ENCODE measurements at regions not wholly inside any gene's neighbourhood (a gene's known extent, or its start where the extent isn't known, plus 50 kb on each side); places are given as distances from the start of the nearest gene placed in this dataset.
"Not testable (repeated sequence)": the region's sequence is repeated elsewhere in the genome, so short reads cannot be mapped to it uniquely, and the experiment has no call there.

DNA sequence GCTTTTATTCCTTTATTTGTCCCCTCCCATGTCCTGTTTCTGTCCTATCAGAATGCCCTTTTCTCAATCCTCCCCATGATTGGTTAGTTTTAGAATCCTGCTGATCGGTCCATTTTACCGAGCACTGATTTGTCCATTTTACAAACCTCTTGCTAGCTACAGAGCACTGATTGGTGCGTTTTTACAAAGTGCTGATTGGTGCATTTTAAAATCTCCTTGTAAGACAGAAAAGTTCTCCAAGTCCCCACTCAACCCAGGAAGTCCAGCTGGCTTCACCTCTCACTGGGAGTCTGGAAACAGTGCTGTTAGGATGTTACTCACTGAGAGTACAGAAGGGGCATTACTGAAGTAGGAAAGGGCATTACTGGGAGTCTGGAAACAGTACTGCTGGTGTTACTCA lies 461.7 kb upstream of the CDH4 start:
- DNase-seq (ENCODE audit: low spot score) = not testable (repeated sequence)

DNA sequence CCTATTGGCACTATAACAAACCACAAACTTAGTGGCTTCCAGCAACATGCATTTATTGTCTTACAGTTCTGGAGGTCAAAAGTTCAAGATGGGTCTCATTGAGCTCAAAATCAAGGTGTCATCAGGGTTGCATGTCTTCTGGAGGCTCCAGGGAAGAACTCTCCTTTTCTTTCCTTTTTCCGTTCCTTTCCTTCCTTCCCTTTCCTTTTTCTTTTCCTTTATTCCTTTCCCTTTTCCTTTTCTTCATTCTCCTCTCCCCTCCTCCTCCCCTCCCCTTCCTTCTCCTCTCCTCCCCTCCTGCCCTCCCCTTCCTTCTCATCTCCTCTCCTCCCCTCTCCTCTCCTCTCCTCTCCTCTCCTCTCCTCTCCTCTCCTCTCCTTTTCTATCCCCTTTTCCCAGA lies 460.2 kb upstream of the CDH4 start:
- no peak for DNase-seq (ENCODE audit: low spot score)

- DNase-seq (ENCODE audit: low spot score) = no peak
Measured at GRCh38 chr20:60792941-60793340, 459.1 kb upstream of the CDH4 start.

DNA sequence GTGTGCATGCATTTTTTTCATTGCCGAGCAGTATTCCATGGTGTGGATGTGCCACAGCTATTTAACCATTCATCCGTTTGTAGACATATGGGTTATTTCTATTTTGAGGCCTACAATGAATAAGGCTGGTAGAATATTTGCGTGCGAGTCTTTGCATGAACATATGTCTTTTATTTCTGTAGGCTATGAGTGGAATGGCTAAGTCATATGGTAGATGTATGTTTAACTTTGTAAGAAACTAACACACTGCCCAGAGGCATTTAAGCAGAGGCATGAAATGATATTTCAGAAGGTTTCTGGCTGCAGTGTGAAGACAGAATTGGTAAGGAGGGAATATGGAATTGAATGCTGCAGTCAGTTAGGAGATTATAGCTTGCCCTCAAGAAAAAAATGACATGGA lies 457.4 kb upstream of the CDH4 start:
- no peak for DNase-seq (ENCODE audit: low spot score)

- no peak for DNase-seq (ENCODE audit: low spot score)
Measured at GRCh38 chr20:60795651-60796050, 456.4 kb upstream of the CDH4 start.

- DNase-seq (ENCODE audit: low spot score) = no peak
Measured at GRCh38 chr20:60800185-60800584, 451.9 kb upstream of the CDH4 start.

DNA sequence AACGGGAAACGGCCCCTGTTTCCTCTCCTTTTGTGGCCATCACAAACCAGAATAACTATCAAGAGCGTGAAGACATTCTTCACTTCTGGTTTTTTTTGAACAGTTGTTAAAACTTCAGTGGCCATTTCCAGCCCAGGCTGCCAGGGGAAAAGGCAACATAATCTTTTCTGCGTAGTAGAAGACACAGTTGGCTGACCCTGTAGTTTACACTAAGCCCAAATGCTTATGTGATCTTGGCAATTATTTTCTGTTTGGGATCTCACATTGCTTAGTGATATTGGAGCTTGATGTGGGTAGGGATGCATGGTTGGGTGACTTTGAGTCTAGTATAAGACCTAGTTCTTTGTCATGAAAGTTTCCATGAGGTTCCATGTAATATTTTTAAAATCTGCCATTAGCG lies 449.4 kb upstream of the CDH4 start:
- DNase-seq (ENCODE audit: low spot score) = no peak

DNA sequence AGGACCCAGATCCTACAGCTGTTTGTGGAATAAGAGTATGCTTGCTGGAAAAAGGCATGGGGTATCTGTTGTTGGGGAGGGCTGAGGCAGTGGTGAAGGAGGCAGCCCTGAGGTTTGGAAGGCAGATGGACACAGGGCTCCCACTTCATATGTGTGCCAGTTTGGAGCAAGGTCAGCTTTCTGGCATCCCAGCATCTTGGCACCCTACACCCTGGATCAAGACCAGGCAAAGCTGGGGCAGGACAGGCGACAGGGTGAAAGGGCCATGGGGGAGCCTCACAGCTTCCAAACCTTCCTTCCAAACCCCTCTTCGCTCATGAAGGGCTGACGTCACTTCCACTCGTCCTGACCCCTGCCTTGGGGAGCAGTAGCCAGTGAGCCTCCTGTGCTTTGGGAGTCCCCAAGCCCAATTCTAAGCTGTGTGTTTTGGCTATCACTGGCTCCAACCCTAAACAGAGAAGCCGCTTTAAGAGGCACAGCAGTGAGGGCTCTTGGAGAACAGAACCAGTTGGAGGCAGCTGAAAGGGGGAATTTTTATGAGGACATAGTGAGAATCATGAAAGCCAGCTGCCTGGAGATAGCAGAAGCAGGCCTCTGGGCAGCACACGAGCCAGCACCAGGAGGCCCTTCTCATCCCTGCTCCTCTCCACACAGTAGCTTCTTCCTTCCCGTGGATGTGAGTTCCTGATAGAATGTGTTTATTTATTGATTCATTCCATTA lies 448.6 kb upstream of the CDH4 start:
- DNase-seq (ENCODE audit: low spot score) = no peak

DNA sequence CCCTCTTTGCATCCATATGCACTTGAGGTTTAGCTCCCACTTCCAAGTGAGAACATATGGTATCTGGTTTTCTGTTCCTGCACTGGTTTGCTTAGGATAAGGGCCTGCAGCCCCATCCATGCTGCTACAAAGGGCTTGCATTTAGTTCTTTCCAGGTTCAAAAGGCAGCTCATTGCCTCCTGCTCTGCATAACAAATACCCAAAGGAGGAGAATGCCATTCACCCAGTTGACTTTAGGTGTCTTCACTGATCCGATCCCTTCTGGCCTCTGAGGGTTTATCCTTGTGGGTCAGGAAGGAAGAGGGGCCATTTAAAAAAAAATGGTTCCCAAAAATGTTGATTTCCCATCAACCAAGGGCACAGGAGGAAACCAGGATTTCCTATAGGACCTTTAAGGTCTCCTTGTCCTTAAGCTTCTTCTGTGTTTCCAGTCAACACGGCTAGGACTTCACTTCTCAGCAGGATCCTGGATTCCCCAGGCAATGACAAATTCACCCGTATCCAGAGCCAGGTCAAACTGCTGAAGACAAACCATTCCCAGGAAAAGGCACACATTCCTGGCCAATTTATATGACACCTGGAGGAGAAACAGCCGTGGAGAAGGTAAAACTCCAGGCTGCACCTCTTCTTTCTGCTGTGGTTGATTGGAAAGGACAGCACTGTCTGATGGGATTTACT lies 447.7 kb upstream of the CDH4 start:
- no peak for DNase-seq (ENCODE audit: low spot score)

- DNase-seq (ENCODE audit: low spot score) = no peak
Measured at GRCh38 chr20:60804918-60805630, 447.0 kb upstream of the CDH4 start.

- no peak for DNase-seq (ENCODE audit: low spot score)
Measured at GRCh38 chr20:60806354-60806753, 445.7 kb upstream of the CDH4 start.

DNA sequence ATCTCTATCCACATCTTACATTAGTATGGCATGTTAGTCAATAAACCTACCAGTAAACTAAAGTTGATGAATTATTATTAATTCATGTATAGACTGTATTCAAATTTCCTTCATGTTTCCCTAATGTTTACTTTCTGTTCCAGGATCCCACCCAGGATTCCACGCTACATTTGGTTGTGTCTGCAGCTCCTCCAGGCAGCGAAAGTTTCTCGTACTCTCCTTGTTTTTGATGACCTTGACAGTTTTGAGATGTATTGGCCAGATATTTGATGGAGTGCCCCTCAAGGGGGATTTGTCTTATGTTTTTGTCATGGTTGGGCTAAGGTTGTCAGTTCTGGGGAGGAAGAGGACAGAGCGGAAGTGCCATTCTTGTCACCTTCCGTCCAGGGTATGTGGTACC lies 445.2 kb upstream of the CDH4 start:
- DNase-seq (ENCODE audit: low spot score) = no peak

GRCh38 chr20:60808003-60808672 lies 443.9 kb upstream of the CDH4 start:
- no peak for DNase-seq (ENCODE audit: low spot score)

GRCh38 chr20:60808701-60809100 lies 443.4 kb upstream of the CDH4 start:
- no peak for DNase-seq (ENCODE audit: low spot score)

DNA sequence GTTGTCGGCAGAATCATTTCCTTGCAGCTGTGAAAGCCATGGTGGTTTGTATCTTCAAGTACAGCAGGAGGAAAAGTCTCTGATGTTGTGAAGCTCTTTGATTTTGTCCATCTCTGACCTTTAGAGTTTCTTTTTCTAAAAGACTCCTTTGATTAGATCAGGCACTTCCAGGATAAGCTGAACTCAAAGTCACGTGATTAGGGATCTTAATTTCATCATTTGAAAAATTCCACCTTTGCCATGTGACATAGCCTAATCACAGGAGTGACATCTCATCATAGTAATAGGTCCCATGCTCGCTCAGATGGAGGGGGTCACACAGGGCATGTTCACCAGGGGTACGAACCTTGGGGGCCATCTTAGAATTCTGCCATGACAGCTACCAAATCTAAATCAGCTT lies 441.5 kb upstream of the CDH4 start:
- no peak for DNase-seq (ENCODE audit: low spot score)

DNA sequence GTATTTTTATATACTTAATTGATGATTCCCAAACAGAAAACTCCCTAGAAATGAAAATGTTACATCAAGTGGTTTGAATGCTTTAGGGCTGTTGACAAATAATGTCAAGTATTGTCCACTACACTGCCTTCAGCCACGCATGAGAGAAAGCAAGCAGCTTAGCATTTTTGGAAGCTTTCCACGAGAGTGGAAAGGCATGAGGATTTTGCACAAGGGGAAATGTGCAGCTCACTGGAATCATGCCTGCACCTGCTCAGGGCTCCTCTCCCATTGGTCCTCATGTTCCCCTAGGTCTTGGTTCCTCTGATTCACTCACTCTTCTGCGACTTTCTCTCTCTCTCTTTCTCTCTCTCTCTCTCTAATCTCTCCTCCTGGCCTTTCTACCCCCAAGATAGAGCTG lies 439.5 kb upstream of the CDH4 start:
- no peak for DNase-seq (ENCODE audit: low spot score)

- DNase-seq (ENCODE audit: low spot score) = no peak
Measured at GRCh38 chr20:60813066-60813465, 439.0 kb upstream of the CDH4 start.

- no peak for DNase-seq (ENCODE audit: low spot score)
Measured at GRCh38 chr20:60815656-60816055, 436.4 kb upstream of the CDH4 start.

- DNase-seq (ENCODE audit: low spot score) = no peak
Measured at GRCh38 chr20:60816901-60817300, 435.2 kb upstream of the CDH4 start.

DNA sequence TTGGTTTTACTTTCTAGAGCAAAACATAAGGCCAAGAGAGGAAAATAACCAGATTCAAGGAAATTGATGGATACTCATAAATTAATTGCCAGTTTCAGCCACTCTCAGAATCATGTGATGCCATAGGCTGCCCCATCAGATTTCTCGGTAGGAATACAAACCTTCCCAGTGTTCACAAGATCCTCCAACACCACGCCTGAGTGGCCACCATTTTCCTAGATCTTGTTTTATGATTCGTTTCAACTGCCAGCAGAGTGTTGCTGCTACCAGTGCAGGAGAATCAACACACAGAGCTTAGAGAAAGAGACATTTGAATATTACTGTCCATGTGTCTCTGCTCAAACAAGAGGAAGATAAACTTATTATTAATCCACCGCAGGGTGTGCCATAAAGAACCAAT lies 434.2 kb upstream of the CDH4 start:
- no peak for DNase-seq (ENCODE audit: low spot score)

- DNase-seq (ENCODE audit: low spot score) = no peak
Measured at GRCh38 chr20:60819511-60819910, 432.6 kb upstream of the CDH4 start.

DNA sequence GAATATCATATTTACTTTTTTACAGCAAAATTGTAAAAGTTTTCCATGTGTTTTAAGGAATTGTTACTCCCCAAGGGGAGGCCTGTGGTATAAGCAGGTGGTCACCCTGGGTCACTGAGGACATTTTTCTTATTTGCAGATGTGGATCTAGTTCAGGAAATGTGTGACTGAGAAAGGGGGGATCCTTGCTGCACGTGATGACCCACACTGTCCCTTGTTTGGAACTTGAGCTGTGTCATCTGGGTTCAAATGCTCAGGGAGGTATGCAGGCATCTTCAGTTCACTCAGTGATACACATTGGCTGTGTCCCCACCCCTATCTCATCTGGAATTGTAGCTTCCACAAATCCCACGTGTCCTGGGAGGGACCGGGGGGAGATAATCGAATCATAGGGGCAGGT lies 431.9 kb upstream of the CDH4 start:
- no peak for DNase-seq (ENCODE audit: low spot score)

Data from SK-N-DZ (cell line).